GM10266 (cell line): ENCODE measurements at regions not wholly inside any gene's neighbourhood (a gene's known extent, or its start where the extent isn't known, plus 50 kb on each side); places are given as distances from the start of the nearest gene placed in this dataset.
A peak's percentile ranks its signal among the peaks of the same experiment; 100 is the strongest.

ENCODE experiments used
- DNase-seq: peaks from one replicate; pipeline ENCODE4 v3.0.0; 2012; ENCODE audit errors: extremely low spot score
- CTCF ChIP-seq: IDR thresholded peaks from 2 replicates; pipeline ENCODE4 v1.5.1; 2012; ENCODE audit warnings: mild to moderate bottlenecking, low read depth; ENCODE audit not compliant: control insufficient read depth, insufficient read depth; ENCODE audit errors: missing control alignments

GRCh38 chr17:5793899-5794298, 209.6 kb upstream of the NLRP1 start:
- peak; percentile 5 for TF ChIP-seq CTCF
- DNase-seq, result no peak

GRCh38 chr17:5794385-5794784, 210.1 kb upstream of the NLRP1 start:
- DNase-seq, result no peak
- TF ChIP-seq CTCF, result no peak

GRCh38 chr17:5794881-5795506, 210.7 kb upstream of the NLRP1 start:
- no peak for DNase-seq
- TF ChIP-seq CTCF, result no peak

GRCh38 chr17:5797447-5798050, 213.2 kb upstream of the NLRP1 start:
- TF ChIP-seq CTCF, result no peak
- DNase-seq, result no peak

GRCh38 chr17:5798094-5798493, 213.8 kb upstream of the NLRP1 start:
- no peak for DNase-seq
- TF ChIP-seq CTCF, result no peak

GRCh38 chr17:5800131-5800530, 215.8 kb upstream of the NLRP1 start:
- no peak for DNase-seq
- TF ChIP-seq CTCF, result no peak

GRCh38 chr17:5800646-5801045, 216.3 kb upstream of the NLRP1 start:
- no peak for DNase-seq

More at GRCh38 chr17:5800646-5801045, 216.3 kb upstream of the NLRP1 start:
- no peak for TF ChIP-seq CTCF
